ENCODE measurements at regions not wholly inside any gene's neighbourhood (a gene's known extent, or its start where the extent isn't known, plus 50 kb on each side); places are given as distances from the start of the nearest gene placed in this dataset.

GRCh38 chr15:93239993-93240392, 151.0 kb upstream of the RGMA start:
- no peak overlapping the region for H4K91ac ChIP-seq (ENCODE audit: insufficient read depth, low read depth, low read length)
- H2AFZ ChIP-seq (replicated peaks; ENCODE audit: low read length, poor library complexity) = no peak overlapping the region
- BruUV-seq (replicated peaks) = no TSS peak
- no peak overlapping the region for H2BK20ac ChIP-seq (ENCODE audit: low read depth, low read length)
- no peak overlapping the region for H2BK120ac ChIP-seq (ENCODE audit: low read depth, low read length)
- no peaks in the 10 kb centered on the region for H3K9me1 ChIP-seq (ENCODE audit: insufficient read depth, low read length)
- no peak overlapping the region for H3K23ac ChIP-seq (ENCODE audit: low read depth, low read length)
- H3K4me1 ChIP-seq (ENCODE audit: control insufficient read depth, insufficient read depth, low read length) = no peaks in the 10 kb centered on the region
- ATAC-seq (ENCODE audit: low read depth) (no peak), DNase-seq (no peak)
- no peak overlapping the region for H3K4me3 ChIP-seq (ENCODE audit: insufficient read depth, low read depth, low read length)
- no peak overlapping the region for H3K14ac ChIP-seq (replicated peaks; ENCODE audit: low read depth, low read length)
- H3K4ac ChIP-seq (ENCODE audit: low read depth, low read length) = no peak overlapping the region
- no peak overlapping the region for H3K56ac ChIP-seq (ENCODE audit: extremely low read depth, insufficient read depth, low read length)
- no peak overlapping the region for H3K9ac ChIP-seq (ENCODE audit: low read depth, low read length)
- intact Hi-C loops (cut with micrococcal nuclease) (no loop called here), dilution Hi-C loops (cut with HindIII; ENCODE audit: low sequenced_read_pairs, unreplicated experiment) (no loop called here), in situ Hi-C loops (cut with MboI; ENCODE audit: low sequenced_read_pairs) (no loop called here)
- CTCF ChIA-PET = no interaction called here
- H2AK5ac ChIP-seq (ENCODE audit: low read depth, low read length) = no peak overlapping the region
- H2AK9ac ChIP-seq (replicated peaks; ENCODE audit: low read depth, low read length, poor library complexity) = no peak overlapping the region
- H2BK5ac ChIP-seq (ENCODE audit: low read depth, low read length, poor library complexity, severe bottlenecking) = no peak overlapping the region
- no peaks in the 10 kb centered on the region for H3K36me3 ChIP-seq (ENCODE audit: control insufficient read depth, insufficient read depth, low read length)
- H3K4me2 ChIP-seq (ENCODE audit: low read depth, low read length) = no peak overlapping the region
- TF ChIP-seq RCOR1 (IDR thresholded peaks at IDR 0.05; ENCODE audit: insufficient replicate concordance, low read length) = no peak
- TF ChIP-seq FOS (IDR thresholded peaks at IDR 0.05; ENCODE audit: low read depth, low read length) = no peak
- TF ChIP-seq CHD1 (IDR thresholded peaks at IDR 0.05; ENCODE audit: low read depth, low read length) = no peak
- no peak for TF ChIP-seq SMC3 (IDR thresholded peaks at IDR 0.05; ENCODE audit: low read depth, low read length)
- TF ChIP-seq POLR2A (IDR thresholded peaks at IDR 0.05; ENCODE audit: low read depth, low read length) = no peak
- no peak for TF ChIP-seq CEBPB (IDR thresholded peaks at IDR 0.05; ENCODE audit: low read depth, low read length)
- TF ChIP-seq USF2 (IDR thresholded peaks at IDR 0.05; ENCODE audit: low read depth, low read length) = no peak
- no peak for TF ChIP-seq MAZ (IDR thresholded peaks at IDR 0.05; ENCODE audit: borderline replicate concordance, low read depth, low read length)
- TF ChIP-seq RAD21 (IDR thresholded peaks at IDR 0.05; ENCODE audit: low read length) = no peak
- TF ChIP-seq CTCF (conservative IDR thresholded peaks at IDR 0.05; ENCODE audit: low read depth, low read length) = no peak
- no peak for TF ChIP-seq ELK1 (IDR thresholded peaks at IDR 0.05; ENCODE audit: borderline replicate concordance, low read depth, low read length)
- no peak for TF ChIP-seq RFX5 (IDR thresholded peaks at IDR 0.05; ENCODE audit: low read depth, low read length)
- no peak for TF ChIP-seq BHLHE40 (IDR thresholded peaks at IDR 0.05; ENCODE audit: low read depth, low read length)
- TF ChIP-seq NFE2L2 (IDR thresholded peaks at IDR 0.05; ENCODE audit: low read depth, low read length) = no peak
- TF ChIP-seq MXI1 (IDR thresholded peaks at IDR 0.05; ENCODE audit: borderline replicate concordance, low read depth, low read length) = no peak
- no peak for TF ChIP-seq MAFK (IDR thresholded peaks at IDR 0.05; ENCODE audit: low read depth, low read length)
- H4K20me1 ChIP-seq (ENCODE audit: insufficient read depth, low read length) = no peaks in the 10 kb centered on the region
- H2BK15ac ChIP-seq (ENCODE audit: low read depth, low read length) = no peak overlapping the region
- POLR2A ChIA-PET (ENCODE audit: unreplicated experiment) = no interaction called here
- H3K27ac ChIP-seq (ENCODE audit: insufficient read depth, low read length) = no peak overlapping the region
- no peak overlapping the region for H3K18ac ChIP-seq (ENCODE audit: low read depth, low read length)
- H3K27me3 ChIP-seq (ENCODE audit: control insufficient read depth, insufficient read depth, low read length) = no peaks in the 10 kb centered on the region
- no peak overlapping the region for H4K5ac ChIP-seq (ENCODE audit: low read depth, low read length)
- no peak overlapping the region for H4K8ac ChIP-seq (ENCODE audit: low read depth in 2 of 2, low read length in 2 of 2)
- WGBS, 2 experiments (ENCODE audit: extremely low coverage in 2 of 2, insufficient read length in 1 of 2) = no CpG with 5 or more reads among the region's 3 CpGs
- no peaks in the 10 kb centered on the region for H3K79me1 ChIP-seq (ENCODE audit: low read depth in 1 of 2, low read length in 2 of 2)
- H3K9me3 ChIP-seq (ENCODE audit: control insufficient read depth, insufficient read depth, low read length) = peaks cover 36% of the 10 kb centered on the region
